ENCODE measurements at regions not wholly inside any gene's neighbourhood (a gene's known extent, or its start where the extent isn't known, plus 50 kb on each side); places are given as distances from the start of the nearest gene placed in this dataset.

DNA sequence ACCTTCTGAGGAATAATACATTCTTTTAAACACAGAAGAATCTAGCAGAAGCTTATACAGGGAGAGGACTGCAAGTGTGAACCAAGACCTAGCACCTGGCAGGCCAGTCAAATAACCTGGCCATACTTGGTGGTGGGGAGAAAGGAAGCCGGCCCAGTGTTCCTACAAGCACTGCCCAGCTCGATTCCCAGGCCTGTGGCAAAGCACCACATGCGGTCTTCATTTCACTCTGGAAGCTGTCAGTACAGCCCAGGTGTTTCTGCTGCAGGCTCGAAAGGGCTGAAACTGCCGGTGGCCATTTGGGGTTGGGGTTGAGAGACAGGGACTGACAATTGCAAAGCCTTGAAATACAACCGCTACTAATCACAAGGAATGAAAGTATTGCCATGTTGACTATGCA lies 50.8 kb upstream of the EGFR start:
- no peaks in the 10 kb centered on the region for H3K36me3 ChIP-seq (ENCODE audit: control insufficient read depth in 1 of 2, insufficient read depth in 2 of 2, low read length in 2 of 2)
- no peak overlapping the region for H3K27ac ChIP-seq (ENCODE audit: low read depth, low read length)
- H3K27me3 ChIP-seq (ENCODE audit: control insufficient read depth in 1 of 2, insufficient read depth in 2 of 2, low read length in 2 of 2): no peaks in the 10 kb centered on the region
- H3K9me3 ChIP-seq (ENCODE audit: control insufficient read depth in 1 of 2, low read length in 2 of 2): peaks cover 0 to 3% of the 10 kb centered on the region in 2 donors
- no peak overlapping the region for H3K9ac ChIP-seq (ENCODE audit: low read depth in 1 of 2, low read length in 2 of 2)
- no peaks in the 10 kb centered on the region for H3K4me1 ChIP-seq (ENCODE audit: control insufficient read depth in 1 of 2, insufficient read depth in 2 of 2, low read length in 2 of 2)
- no peak overlapping the region for H3K4me3 ChIP-seq (ENCODE audit: low read depth in 1 of 2, low read length in 2 of 2)

All from duodenal mucosa (tissue), 2 donors.